ENCODE measurements at regions not wholly inside any gene's neighbourhood (a gene's known extent, or its start where the extent isn't known, plus 50 kb on each side); places are given as distances from the start of the nearest gene placed in this dataset.

- no peak for DNase-seq (ENCODE audit: low read depth, low spot score)
Measured at GRCh38 chr13:73898899-73899298, 235.3 kb downstream of the KLF12 start.

- DNase-seq (ENCODE audit: low read depth, low spot score) = no peak
Measured at GRCh38 chr13:73898276-73898675, 235.9 kb downstream of the KLF12 start.

- no peak for DNase-seq (ENCODE audit: low read depth, low spot score)
Measured at GRCh38 chr13:73894995-73895571, 239.1 kb downstream of the KLF12 start.

GRCh38 chr13:73893833-73894232, 240.4 kb downstream of the KLF12 start:
- DNase-seq (ENCODE audit: low read depth, low spot score) = no peak

GRCh38 chr13:73891805-73892204, 242.4 kb downstream of the KLF12 start:
- DNase-seq (ENCODE audit: low read depth, low spot score) = no peak

- no peak for DNase-seq (ENCODE audit: low read depth, low spot score)
Measured at GRCh38 chr13:73883162-73883561, 251.0 kb downstream of the KLF12 start.

- DNase-seq (ENCODE audit: low read depth, low spot score) = no peak
Measured at GRCh38 chr13:73880365-73880764, 253.8 kb downstream of the KLF12 start.

GRCh38 chr13:73879346-73880015, 254.7 kb downstream of the KLF12 start:
- no peak for DNase-seq (ENCODE audit: low read depth, low spot score)

GRCh38 chr13:73877399-73877798, 256.8 kb downstream of the KLF12 start:
- no peak for DNase-seq (ENCODE audit: low read depth, low spot score)

GRCh38 chr13:73876323-73876722, 257.9 kb downstream of the KLF12 start:
- no peak for DNase-seq (ENCODE audit: low read depth, low spot score)

- DNase-seq (ENCODE audit: low read depth, low spot score) = no peak
Measured at GRCh38 chr13:73873940-73874830, 260.0 kb downstream of the KLF12 start.

- DNase-seq (ENCODE audit: low read depth, low spot score) = no peak
Measured at GRCh38 chr13:73872397-73872796, 261.8 kb downstream of the KLF12 start.

GRCh38 chr13:73870970-73871935, 263.0 kb downstream of the KLF12 start:
- no peak for DNase-seq (ENCODE audit: low read depth, low spot score)

GRCh38 chr13:73870036-73870741, 264.0 kb downstream of the KLF12 start:
- no peak for DNase-seq (ENCODE audit: low read depth, low spot score)

GRCh38 chr13:73865027-73865426, 269.2 kb downstream of the KLF12 start:
- no peak for DNase-seq (ENCODE audit: low read depth, low spot score)

GRCh38 chr13:73861136-73861535, 273.1 kb downstream of the KLF12 start:
- no peak for DNase-seq (ENCODE audit: low read depth, low spot score)

- DNase-seq (ENCODE audit: low read depth, low spot score) = no peak
Measured at GRCh38 chr13:73860501-73860900, 273.7 kb downstream of the KLF12 start.

- DNase-seq (ENCODE audit: low read depth, low spot score) = no peak
Measured at GRCh38 chr13:73859841-73860240, 274.4 kb downstream of the KLF12 start.

GRCh38 chr13:73857106-73857505, 277.1 kb downstream of the KLF12 start:
- no peak for DNase-seq (ENCODE audit: low read depth, low spot score)

GRCh38 chr13:73851104-73851503, 283.1 kb downstream of the KLF12 start:
- no peak for DNase-seq (ENCODE audit: low read depth, low spot score)
